NCI-H82 (cell line): ENCODE measurements at regions not wholly inside any gene's neighbourhood (a gene's known extent, or its start where the extent isn't known, plus 50 kb on each side); places are given as distances from the start of the nearest gene placed in this dataset.
"Not testable (repeated sequence)": the region's sequence is repeated elsewhere in the genome, so short reads cannot be mapped to it uniquely, and the experiment has no call there.

ENCODE experiments used
- DNase-seq: peaks from one replicate; lab custom pipeline; 2025; lab: John Stamatoyannopoulos, UW

DNA sequence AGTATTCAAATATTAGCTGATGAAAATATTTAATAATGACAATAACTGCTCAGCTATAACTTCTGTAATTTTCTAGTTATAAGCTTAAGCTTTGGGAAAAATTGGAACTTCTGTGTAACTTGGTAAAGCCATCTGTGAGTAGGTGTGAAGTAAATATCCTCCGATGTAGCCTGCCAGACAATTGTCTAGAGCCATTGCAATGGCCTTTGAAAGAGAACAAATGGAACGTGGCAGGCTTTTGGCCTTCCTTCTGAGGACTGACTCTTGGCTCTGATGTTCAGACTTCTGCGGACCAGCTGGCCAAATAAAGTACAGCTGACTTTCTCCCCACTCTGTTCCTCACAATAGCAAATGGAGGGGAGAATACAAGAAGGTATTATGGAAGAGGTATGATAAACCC lies 203.4 kb upstream of the NMUR2 start:
- no peak for DNase-seq

DNA sequence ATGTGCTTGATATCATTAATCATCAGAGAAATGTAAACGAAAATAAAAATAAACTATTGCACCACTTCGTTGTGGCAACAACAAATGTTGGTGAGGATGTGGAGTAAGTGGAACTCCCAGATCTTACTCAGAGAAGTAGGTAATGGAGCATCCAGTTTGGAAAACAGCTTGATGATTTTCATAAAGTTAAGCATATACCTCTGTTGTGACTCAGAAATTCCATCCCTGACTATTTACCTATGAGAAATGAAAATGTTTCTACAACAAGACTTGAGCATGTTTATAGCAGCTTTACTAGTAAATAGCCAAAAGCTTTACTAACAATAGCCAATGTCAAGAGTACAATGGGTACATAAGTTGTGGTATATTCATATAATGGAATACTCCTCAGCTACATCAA lies 214.7 kb upstream of the NMUR2 start:
- DNase-seq = no peak

DNA sequence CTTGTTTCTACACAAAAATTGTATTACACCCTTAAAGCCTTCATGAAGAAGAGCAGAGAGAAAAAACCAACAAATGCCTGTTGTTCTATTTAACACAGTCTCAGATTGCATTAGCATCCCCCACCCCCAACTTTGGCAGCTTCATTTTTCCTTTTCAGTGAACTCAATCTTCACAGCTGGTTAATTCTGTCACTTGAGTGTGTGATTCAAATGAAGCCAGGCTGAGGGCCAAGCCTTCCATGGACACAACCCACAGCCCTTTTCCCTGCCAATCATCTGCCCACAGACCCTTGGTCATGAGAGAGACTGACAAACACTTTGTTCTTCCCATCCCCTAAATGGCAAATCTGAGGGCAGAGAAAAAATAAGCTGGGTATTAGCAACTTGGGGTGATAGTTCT lies 217.5 kb upstream of the NMUR2 start:
- DNase-seq = no peak

DNA sequence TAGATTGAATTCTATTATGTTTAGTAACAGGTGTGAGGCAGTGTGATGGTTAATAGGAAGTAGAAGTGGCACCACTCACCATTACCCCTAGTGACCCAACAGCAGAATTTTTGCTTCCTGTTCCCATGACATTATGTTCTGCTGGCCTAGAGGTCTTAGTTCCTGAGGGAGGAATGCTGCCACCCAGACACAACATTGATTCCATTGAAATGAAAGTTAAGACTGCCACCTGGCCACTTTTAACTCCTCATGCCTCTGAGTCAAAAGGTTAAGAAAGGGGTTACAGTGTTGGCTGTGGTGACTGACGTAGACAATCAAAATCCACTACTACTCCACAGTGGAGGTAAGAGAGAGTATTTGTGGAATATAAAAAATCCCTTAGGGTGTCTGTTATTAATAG lies 218.9 kb upstream of the NMUR2 start:
- no peak for DNase-seq

DNA sequence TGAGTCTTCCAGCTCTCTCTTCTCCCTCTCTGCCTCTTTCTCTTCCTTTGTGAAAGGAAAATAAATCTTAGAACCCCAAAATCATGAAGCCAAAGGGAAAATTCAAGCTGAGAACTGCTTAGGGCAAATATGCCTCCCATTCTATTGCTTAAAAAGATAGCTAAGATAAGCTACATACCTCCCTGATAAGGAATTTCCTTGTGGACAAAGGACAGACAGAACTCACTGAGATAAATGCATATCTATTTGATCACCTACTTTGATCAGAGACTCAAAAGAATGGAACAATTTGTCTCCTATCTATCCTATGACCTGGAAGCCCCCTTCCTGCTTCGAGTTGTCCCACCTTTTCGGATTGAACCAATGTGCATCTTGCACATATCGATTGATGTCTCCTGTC lies 220.6 kb upstream of the NMUR2 start:
- no peak for DNase-seq

DNA sequence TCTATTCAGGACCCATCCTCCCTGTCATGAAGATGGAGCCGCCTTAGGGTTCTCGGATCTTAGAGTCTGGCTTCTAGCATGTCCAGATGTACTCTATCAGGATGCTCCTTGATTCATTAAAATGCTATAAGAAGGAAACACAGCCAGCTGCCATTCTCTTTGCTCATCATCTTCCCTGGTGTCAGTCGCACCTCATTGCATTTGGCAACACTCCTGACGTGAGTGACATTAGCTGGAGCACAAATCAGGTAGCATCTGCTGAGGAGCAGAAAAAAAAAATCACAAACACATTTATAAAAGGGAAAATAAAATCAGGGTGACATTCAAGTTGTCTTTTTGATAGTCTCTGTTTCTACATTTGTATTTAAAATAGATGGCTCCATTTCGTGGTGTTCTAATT lies 226.1 kb upstream of the NMUR2 start:
- no peak for DNase-seq

DNA sequence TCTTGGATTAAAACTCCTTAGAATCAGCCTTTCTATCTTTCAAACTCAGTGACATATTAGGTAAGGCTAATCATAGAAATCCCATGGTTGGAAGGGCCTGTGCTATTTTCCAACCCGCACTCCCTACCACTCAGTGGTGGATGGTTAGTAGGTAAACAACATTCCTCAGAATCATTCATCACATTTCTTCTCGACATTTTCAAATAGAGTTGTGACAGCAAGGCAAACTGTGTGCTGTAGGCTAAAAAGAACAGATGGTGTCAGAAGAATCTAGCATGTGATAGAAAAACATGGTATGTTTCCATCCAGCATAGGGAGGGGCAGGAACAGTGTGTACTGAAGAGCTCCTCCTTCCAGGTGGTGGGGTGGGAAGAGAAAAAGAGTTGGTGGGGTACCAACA lies 227.3 kb upstream of the NMUR2 start:
- DNase-seq = no peak

DNA sequence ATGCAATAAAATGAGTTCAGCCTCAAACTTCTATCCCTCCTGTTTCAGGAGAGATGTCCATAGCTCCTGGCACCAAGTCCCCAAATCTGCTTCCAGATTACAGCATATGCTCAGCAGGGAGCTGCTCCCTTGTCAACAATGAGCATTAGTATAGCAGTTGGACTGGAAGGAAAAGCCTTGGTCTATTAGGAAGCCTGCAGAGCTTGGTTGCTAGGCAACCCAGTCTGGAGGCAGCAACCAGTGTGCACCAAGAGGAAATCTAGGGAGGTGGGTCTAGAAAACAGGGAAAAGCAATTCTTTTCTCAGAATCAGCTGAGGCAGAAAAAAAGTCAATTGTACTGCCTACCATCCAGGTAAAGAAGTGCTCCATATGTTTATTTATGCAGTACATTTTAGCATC lies 229.5 kb upstream of the NMUR2 start:
- DNase-seq = peak; percentile 62

DNA sequence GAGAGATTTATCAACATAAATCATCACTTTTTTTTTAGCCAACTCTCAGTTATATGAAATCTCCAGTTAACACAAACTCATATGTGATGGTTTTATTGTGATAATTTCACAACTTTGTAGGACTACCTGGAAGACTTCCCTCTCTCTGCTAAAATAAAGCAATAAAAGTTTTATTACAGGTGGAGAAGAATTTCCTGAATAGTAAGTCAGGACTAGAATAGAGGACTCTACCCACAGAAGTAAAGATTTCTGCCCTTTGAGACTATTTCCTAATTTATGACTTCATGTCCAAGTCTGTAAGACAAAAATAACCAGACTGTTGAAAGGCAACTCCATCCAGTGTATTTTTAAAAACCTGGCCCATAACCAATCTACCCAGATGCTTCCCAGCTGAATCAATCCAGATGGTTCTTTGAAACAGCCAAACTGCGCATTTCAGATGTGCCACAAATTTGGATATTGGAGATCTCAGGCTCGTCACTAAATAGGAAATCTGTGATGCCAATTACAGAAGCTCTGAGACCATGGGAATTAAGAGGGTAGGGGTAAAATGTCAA lies 234.0 kb upstream of the NMUR2 start:
- DNase-seq = no peak

DNA sequence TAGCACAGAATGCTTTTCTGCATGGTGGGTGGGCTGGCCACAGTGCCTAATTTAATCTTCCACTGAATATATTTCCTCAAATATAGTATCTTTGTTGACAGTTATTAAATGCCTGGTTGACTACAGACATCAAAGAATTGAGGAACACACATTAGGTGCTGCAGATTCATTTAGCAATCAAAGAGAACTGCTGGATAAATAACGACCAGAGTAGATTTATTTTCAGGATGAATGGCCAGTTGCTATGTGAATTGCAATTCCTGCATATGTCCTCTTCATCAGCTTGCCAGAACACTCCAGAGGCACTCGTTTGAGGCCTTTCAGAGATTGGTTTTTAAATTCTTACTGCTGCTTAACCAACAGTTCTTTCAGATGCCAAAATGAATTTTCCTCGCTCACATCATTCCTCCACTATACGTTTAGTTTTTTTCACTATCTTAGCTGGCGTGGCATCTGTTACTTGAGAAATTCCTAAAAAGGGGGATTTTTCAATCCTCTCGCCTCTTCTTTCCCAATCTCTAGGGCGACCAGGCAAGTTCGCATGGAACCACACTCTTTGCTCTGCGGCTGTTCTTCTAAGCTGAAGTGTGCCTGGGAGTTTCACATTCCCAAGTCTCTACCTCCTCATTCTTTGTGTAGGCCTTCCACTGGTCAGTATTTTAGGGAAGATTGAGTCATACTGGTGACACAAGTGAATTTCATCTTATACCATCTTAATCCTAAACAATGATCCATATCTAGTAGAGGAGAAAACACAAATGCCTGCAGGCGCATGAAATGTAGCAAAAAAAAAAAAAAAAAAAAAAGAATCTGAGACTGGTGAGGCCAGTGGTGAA lies 237.1 kb upstream of the NMUR2 start:
- no peak for DNase-seq

DNA sequence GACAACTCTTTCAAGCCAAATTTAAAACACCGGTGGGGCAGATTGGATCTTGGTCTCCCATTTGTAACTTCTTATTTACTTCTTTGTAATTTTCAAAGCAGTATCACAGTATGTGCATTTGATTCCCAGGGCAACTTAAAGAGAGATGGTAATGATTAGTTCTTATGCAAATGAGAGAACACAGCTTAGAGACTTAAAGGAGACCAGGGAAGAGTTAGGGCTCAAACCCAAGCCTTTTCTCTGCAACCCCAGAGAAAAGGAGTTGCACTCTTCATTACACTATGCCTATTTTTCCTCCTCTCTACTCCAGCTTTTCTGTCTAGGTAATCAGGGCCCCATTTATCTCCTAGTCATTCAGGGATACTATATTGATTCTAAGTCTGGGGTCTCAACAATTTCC lies 237.8 kb upstream of the NMUR2 start:
- no peak for DNase-seq

DNA sequence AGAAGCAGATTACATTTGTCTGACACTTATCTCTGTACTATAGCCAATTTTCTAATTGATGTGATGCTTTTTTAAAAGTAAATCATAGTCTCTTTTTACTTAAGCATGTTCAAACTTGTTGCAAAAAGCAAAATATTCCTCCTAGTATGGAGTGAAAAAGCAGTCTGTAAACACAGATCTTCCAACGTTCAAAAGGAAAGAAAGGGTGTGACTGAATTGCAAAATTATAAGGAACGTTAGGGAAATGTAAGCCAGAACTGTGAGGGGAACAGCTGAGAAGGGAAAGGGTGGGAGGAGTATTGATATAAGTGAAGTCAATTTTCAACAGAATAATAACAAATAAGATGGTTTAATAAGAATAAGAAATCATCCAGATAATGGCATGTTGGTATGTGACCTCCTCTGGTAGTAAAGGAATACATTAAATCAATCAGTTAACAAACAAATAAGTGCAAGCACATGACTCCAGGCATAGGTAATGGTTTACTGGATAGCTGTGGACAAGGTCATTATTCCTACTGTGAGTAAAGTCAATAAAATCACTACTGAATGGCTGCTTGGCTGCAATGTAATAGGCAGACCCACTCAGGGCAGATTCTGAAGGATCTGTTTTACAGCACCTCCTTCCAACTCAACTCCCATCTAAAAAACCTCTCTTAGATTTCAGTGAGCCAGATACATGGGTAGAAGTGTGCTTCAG lies 239.1 kb upstream of the NMUR2 start:
- no peak for DNase-seq

DNA sequence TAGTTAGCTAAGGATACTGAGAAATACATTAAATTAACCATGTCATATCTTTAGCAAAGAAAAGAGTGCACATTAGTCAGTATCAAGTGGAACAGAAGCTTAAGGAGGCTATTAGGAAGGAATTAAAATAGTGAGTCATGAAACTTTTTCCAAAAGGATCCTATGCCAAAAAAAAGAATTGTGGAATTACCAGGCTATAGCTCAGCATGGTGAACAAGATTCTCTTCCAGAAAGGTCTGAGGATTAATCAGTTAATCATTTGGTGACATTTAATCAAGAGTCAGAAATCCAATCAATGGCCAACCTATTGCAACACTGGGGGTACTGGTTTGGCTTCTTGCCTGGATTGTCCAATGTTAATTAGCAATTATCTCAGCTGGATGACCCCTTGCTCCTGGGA lies 244.5 kb upstream of the NMUR2 start:
- no peak for DNase-seq

DNA sequence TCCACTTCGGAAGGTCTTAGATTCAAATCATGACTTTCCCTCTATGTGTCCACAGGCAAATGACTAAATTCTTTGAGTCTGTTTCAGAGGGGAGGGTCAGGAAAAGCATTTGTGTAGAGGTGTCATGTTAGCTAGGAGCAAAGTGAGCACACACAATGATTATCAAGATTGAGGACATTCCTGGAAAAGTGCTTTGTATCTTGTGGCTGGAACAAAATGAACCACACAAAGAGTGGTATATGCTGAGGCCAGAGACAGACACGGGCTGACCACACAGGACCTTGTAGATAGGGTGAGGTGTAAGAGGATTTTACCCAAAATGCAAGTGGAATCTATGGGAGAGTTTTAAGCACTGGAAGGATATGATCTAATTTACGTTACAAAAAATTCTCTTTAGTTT lies 245.3 kb upstream of the NMUR2 start:
- DNase-seq = no peak

DNA sequence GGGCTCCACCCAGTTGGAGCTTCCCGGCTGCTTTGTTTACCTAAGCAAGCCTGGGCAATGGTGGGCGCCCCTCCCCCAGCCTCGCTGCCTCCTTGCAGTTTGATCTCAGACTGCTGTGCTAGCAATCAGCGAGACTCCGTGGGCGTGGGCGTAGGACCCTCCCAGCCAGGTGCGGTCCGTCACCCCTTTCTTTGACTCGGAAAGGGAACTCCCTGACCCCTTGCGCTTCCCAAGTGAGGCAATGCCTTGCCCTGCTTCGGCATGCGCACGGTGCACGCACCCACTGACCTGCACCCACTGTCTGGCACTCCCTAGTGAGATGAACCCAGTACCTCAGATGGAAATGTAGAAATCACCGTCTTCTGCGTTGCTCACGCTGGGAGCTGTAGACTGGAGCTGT lies 254.4 kb upstream of the NMUR2 start:
- DNase-seq = not testable (repeated sequence)

DNA sequence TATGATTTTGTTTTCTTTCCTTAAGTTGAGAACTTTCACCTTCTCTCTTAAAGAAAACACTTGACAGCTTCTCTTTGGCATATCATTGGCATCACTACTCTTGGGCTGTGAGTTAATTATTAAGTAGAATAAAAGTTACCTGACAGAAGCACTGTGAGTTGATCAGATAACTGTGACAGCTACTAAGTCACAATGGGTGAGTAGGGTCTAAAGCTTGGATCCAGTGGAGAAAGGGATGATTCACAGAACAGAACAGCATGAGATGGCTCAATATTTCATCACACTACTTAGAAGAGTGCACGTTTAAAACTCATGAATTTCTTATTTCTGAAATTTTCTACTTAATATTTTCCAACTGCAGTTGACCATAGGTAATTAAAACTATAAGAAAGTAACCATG lies 268.5 kb upstream of the NMUR2 start:
- no peak for DNase-seq

DNA sequence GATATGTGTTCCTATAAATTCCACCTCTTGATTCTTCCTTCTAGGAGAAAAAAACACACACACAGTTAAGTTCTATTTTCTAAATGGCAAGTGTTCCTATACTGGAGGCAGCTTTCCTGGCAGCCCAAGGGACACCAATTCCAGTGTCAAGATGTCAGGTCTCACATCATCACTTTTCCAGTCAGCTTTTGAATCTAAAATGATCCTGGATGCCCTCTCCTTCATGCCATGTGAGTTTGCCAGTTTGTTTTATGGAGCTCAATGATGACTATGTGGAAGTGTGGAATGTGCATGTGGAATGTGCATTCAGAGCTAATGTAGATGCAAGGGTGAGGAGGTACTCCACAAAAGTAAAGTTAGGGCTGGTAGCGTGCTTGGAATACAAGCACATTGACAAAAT lies 269.3 kb upstream of the NMUR2 start:
- no peak for DNase-seq

DNA sequence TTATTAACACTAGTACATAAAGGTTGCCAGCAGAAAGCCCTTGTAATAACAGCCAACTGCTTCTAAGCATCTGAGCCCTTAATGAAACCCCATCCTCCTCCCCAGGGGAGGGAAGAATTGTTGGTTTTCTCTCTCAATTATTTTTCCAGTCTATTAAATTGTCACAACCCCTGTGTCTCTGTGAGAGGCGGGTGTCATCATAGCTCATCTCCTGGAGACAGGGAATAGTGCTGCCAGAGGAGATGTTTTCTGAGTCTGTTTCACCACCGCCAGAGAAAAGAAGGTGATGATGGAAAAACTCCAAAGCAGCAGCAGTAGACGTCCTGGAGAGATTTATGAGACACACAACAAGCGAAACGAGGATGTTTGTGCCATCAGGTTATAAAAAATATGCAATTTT lies 271.1 kb upstream of the NMUR2 start:
- DNase-seq = peak; percentile 25

DNA sequence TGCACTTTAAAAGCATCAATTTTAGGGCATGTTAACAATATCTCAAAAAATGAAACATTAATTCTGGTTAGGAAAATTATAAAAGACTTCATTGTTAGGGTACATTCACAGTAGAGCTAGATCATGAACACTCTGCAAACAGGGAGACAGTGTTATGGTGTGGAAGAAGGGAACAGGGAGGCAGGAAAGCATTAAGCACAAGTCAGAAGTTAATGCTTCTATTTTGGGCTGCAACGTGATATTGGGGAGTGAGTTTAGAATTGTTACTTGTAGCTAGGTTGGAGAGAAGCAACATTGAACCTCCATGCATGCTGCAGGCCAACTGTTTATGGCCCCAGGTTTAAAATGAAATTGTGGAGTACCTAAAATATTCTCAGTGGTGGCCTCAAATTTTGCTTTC lies 278.1 kb upstream of the NMUR2 start:
- DNase-seq = no peak

DNA sequence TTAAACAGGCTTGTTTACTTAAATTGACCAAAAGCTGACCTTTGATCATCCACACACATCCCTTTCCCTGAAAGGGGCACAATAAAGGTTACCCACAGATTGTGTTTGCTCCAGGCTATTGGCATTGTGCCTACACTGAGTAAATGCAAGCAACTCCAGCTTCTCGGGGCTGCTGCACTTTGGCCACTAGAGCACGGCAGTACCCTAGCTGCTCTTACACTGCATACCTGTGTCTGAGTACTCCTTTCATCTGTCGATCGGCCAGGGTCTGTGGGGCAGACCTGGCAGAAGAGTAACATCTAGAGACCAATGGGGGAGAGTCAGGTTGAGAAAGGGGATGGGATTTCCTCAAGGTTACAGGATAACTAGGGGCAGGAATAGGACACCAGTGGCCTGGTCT lies 281.9 kb upstream of the NMUR2 start:
- peak; percentile 4 for DNase-seq

DNA sequence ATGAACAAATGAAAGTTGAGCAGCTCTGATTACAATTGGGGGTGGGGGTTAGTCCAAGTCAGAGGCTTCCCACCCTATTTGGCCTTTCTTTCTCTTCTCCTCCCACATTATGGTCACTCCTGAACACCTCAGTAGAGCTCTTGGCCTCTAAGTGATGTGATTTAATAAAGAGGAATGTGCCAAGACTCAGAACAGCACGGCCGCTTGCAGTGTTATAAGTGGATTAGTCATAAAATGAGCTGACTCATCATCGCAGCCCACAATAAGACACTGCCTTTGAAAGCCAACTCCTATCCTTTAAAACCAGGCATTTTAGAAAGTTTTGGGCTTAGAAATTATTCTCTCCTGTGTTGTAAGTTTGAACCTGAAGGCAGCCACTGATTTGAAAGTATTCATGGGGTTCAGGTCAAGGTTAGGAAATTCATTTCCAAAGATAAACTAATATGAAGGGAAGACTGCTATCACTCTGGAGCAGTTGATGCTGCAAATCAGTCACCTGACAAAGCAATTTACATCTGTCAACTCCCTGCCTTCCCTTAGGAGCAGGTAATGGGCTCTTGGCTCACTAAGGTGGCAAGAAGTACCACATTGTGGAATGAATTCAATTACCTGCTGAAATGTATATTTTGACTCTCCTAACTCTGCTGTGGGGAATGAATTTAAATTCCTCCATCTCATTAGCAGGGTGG lies 283.6 kb upstream of the NMUR2 start:
- DNase-seq = peak; percentile 83

DNA sequence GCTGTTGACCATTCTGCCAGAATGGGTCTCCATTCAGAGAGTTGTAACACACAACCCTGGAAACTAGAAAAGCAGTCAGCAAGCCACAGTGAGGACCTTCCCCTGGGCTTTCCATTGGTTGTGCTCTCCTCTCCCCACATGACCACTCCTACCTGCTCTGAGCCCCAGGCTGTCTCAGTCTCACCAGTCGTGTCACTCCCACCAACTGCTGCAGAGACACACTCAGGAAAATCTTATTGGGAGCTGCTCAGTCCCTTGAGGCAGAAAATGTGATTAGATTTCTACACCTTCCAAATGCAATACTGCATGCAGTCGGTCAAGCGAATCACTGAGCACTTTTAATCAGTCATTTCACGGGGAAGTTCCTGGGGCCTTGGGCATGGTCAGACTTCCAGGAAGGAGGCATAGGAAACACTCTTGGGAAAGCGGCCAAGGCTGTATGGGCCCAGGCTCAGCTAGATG lies 284.2 kb upstream of the NMUR2 start:
- DNase-seq = peak; percentile 83

DNA sequence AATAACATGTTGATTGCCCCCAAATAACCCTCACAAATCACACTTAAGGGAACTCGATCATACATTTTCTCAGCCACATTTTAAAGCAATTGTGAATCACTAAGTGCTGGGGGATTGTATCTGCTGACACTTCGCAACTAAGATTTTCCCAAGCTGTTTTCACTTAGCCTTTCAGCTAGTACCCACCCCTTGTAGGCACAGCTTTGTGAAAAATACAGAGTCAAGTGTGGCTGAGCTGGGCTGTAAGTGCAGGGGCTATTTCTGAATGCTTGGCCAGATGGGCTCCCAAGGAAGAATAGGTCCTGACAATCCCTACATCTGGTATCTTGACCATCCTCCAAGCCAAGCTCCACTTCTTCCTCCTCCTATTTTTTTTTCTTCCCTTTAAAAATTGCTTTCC lies 289.2 kb upstream of the NMUR2 start:
- no peak for DNase-seq
